GM19467 (cell line): ENCODE measurements at regions not wholly inside any gene's neighbourhood (a gene's known extent, or its start where the extent isn't known, plus 50 kb on each side); places are given as distances from the start of the nearest gene placed in this dataset.

Experiments
- ATAC-seq: cut with Tn5 transposase; IDR thresholded peaks from one replicate; pipeline ENCODE4 v1.9.1; 2021; ENCODE audit warnings: mild to moderate bottlenecking, moderate library complexity; ENCODE audit not compliant: unreplicated experiment

DNA sequence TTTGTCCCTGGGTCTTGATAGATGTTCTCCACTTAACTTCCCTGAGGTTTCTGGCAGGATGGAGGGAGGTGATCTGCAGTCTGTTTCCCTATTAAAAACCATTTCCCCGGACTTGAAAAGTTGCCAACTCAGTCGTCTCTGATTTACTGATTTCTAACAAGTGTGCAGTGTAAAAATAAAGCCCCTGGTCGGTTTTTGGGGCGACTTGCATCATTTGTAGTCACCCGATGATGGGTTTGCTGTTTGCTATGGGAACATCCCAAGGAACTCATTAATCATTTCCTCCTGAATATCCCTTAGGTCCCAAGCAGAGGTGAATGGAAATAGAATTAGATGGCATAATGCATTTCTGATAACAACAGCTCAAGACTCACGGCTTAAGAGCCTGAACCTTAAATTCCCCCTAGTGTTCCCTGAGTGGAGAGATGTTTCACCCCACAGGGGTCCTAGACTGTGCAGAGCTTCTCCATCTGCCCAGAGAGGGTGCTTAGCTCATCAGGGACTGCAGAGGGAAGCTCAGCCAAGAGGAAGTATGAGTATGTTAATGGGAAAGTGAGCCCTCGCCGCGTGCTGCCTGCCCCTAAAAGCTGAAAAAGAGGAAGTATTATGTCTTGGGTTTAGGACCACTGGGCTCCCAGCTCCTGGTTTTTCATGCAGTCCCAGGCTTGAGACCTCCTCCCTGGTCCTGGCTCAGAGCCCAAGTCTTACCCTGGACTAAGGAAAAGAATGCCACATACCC lies 115.1 kb upstream of the DAP start:
- ATAC-seq: no peak

GRCh38 chr5:10875201-10875768 lies 114.3 kb upstream of the DAP start:
- ATAC-seq: no peak

GRCh38 chr5:10874541-10874940 lies 113.5 kb upstream of the DAP start:
- ATAC-seq: no peak

DNA sequence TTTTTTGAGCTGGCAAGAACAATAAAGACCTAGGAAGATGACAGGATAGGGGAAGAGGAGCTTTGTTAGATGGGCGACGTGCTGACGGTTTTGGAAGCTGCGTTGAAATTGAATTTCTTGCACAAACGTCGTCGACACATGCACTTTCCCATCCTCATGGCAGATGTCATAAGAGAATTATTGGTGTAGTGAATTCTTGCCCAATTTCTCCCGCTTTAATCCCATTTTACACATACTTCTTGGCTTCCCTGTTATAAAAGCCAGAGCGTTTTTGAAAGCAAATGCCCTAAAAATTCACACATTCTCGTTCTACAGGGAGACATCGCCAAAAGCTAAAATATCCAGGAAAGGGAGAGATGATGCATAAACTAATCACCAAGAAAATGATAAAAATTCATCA lies 109.8 kb upstream of the DAP start:
- ATAC-seq: no peak

DNA sequence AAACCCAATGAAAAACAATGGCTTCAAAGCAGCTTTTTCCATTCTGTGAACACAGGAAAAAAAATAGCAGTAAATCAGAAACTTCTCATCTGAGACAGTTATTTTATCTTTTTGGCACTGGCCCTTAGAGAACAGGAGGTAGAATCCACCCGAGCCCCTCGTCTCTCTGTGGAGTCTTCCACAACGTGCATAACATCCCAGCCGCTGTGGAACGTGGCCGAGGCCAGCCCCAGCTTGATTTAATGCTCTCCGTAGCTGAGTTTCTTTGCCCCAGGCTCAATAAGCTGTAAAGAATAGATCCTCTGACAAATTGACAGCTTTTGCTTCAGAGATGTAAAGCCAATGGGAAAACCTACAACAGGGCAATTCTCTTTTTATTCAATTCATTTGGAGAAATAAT lies 107.9 kb upstream of the DAP start:
- no peak for ATAC-seq

DNA sequence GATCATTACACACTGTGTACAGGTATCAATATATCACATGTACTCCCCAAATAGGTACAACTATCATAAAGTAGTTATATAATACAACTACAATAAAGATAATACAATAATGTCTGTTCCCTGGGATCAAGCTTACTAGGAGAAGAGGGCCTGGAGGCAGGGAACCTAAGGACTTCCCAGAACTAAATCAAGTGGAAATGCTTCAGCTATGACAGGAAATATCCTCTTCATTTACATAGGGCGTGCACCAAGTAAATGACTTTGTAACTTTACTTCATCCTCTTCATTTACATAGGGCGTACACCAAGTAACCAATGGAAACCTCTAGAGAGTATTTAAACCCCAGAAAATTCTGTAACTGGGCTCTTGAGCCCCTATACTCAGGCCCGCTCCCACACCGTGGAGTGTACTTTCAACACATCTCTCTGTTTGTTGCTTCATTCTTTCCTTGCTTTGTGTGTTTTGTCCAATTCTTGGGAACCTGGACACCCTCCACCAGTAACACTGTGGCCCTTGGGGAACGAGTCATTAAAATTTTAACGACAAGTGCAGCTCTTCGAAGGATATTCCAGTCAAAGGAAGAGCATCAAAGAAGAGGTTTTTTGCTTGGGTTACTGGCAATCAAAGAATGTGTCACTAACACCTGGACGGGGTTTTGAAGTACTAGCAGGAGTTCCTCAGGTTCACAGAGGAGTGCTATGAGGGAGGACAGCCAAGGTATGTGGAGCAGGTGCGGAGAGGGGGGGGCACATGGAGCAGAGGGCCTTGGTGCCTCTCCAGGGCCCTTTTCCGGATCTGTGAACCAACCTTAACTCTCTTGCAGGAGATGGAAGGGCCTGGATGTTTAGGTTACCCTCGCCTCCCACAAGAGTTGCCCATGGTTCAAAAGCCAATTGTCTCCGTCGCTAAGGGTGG lies 106.6 kb upstream of the DAP start:
- ATAC-seq: no peak

DNA sequence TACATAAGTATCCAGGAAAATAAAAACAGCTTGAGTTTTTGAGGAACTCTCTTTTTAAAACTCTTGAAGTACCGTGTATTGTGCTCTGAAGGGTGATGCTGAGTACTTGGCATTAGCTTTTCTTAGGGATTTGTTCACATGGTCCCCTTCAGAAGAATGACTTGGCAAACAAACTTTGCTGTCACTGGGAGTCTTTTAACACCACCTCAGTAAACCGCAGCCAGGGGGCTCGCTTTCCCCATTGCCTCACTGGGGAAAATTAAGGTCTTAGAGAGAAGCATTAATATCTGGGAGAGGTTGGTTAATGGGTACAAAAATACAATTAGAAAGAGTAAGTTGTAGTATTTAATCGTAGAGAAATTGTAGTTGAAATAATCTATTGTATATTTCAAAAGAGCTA lies 105.9 kb upstream of the DAP start:
- no peak for ATAC-seq

- ATAC-seq: peak; percentile 95
These were observed 102.8 kb upstream of the DAP start for GRCh38 chr5:10863763-10864383.

DNA sequence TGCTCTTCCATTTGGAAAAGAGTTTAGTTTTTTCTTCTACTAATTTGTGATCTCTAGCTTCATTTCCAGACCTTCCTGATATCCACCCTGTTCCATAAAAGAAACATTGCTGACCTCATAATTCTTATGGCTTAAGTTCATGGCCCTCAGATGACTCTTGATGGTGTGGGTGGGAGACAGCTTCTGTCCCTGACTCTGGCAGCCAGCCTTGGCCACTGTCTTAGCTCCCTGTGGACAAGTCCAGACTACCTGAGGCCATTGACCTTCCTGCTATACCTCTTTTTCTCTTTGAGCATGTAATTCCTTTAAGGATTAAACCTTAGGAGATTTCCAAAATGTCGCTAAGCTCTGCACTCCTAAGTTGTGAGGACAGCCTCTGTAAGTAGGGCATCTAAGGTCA lies 101.1 kb upstream of the DAP start:
- ATAC-seq: no peak

- no peak for ATAC-seq
These were observed 100.4 kb upstream of the DAP start for GRCh38 chr5:10861423-10861790.

GRCh38 chr5:10860645-10861422 lies 99.8 kb upstream of the DAP start:
- no peak for ATAC-seq

DNA sequence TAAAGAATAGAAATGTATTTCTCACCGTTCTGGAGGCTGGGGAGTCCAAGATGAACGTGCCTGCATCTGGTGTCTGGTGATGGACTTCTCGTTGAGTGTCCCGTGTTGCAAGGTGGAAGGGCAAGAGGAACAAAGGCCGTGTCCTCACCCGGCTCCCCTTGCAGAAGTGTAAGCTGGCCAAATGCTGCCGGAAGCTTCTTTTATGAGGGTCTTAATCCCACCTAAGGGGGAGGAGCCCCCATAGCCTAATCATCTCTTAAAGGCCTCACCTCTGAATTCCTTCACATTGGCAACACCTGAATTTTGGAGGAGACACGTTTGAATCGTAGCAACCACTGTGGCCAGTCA lies 99.1 kb upstream of the DAP start:
- no peak for ATAC-seq

GRCh38 chr5:10859393-10860195 lies 98.6 kb upstream of the DAP start:
- no peak for ATAC-seq

DNA sequence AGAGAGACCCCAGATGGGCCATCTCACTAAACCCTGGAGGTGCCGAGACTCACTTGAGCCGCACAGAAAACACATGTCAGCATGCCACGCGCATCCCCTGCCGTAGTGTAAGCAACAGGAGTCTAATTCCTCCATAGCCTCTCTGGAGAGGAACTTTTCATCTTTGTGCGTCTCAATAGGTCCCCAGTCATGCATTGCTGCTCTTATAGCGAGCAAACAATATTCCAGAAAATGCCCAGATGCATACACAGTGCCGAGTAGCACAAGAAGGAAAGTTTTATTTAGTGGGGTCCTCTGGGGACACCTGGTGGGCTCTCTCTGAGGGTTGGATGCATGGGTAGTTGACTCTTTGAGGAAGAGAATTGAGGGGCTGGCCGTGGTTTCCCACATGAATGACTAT lies 97.9 kb upstream of the DAP start:
- no peak for ATAC-seq

- ATAC-seq: no peak
These were observed 97.3 kb upstream of the DAP start for GRCh38 chr5:10858307-10858706.

DNA sequence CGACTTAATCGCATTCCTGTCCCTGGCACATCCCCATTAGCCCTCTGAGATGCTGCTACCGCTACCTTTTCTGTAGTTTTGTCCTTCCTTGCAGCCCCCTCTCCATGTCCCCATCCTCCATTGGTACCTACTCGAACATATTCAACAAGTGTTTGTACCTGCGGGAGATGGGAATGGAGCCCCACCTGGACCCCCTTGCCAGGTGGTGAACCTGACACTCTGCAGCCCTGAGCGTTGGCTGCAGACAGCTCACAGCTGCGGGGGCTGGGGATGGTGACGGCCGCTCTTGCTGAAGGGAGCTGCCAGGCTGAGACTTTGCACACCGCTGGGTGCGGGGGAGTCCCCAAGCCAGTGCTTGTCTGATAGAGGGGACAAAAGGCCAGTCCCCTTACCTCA lies 96.3 kb upstream of the DAP start:
- no peak for ATAC-seq

DNA sequence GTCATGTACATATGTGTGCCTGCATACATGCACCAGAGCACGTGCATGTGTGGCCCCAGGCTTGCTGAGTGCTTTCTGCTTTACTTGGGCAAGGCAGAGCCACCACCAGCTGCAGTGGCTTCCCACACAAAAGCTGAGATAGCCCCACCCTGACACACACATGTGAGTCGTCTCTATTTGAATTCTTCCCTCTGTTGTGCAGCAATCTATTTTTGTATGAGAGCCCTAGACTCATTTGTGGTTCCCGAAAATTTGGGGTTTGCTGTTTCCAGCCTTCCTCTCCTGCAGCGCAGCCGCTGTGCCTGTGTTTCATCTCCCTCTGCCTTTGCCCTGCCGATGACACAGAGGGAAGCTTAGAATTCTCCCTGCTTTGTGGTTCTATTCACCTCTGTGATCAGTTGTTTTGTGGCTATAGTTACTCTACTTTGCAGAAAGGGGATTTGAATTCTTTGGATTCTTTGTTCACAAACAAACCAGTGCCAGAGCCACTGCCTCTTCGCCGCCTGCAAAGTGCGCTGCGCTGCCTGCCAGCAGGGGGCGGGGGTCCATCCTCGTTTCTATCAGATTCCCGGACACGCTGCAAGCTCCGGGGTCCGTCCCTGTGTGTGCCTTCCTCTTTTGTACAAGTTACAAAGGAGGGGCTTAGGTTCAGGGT lies 95.8 kb upstream of the DAP start:
- ATAC-seq: no peak

GRCh38 chr5:10856071-10856470 lies 95.0 kb upstream of the DAP start:
- ATAC-seq: no peak

DNA sequence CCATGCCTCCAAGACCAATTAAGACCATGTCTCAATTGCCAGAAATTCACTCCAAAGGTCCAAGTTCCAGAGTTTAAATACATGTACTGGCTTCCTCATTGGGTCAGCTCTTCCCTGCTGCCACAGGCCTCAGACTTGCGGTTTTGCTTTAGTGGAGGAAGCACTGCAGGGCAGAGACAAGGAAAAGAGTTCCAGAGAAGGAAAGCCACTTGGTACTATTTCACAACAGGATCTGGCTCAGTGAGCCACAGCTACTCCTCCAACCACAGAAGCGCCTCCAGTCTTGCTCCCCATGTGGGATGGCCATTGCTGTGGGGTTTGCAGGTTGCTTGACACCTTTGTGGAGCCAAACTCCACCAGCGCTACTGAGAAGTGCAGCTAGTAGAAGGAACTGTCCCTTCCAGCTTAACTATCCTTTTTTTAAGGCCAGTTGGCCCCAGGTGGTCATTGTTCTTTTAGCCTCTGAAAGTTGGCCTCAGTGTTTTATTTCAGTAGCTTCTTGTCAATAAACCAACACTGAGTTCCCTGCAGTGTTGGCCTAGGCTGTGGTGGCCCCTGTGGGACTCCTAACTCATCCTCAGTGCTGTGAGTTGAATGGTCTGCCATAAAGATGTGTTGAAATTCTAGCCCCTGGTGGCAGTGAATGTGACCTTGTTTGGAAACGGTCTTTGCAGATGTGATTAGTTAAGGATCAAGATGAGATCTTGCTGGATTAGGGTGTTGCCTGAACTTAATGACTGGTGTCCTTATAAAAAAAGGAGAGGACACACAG lies 93.7 kb upstream of the DAP start:
- no peak for ATAC-seq
